ENCODE measurements at regions not wholly inside any gene's neighbourhood (a gene's known extent, or its start where the extent isn't known, plus 50 kb on each side); places are given as distances from the start of the nearest gene placed in this dataset.

DNA sequence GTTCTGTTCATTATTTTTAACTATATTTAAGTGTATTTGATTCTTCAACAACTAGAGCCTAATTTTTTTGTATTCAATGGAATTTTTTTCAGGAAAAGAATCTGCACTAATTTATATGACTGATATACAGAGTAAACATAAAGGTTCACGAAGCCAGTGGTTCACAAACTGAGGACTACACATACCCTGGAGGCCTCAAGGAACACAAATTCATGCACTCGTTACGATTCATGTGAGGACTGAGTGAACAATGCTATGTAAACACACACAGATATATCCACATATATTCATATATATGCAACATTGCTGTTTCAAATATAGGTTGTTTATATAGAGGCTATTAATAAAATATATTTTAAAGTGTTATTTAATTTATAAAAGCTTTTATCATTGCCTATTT lies 137.8 kb downstream of the PHLDA1 start:
- no peaks in the 10 kb centered on the region for H3K36me3 Mint-ChIP-seq
- CTCF ChIA-PET, result no interaction called here
- no peaks in the 10 kb centered on the region for H3K4me1 Mint-ChIP-seq
- intact Hi-C loops (cut with micrococcal nuclease), result no loop called here
- H3K4me3 Mint-ChIP-seq, result no peak overlapping the region
- H3K36me3 ChIP-seq (ENCODE audit: control insufficient read depth in 2 of 3, insufficient read depth in 3 of 3, low read length in 3 of 3), result no peaks in the 10 kb centered on the region
- no peak overlapping the region for H3K27ac Mint-ChIP-seq
- ATAC-seq, result no peak
- DNase-seq, result no peak
- H3K4me3 ChIP-seq (ENCODE audit: low read length), result no peak overlapping the region
- POLR2A ChIA-PET, result no interaction called here
- H3K27ac ChIP-seq (ENCODE audit: low read depth, low read length), result no peak overlapping the region
- H3K27me3 ChIP-seq (ENCODE audit: control insufficient read depth in 2 of 2, insufficient read depth in 2 of 2, low read length in 2 of 2), result no peaks in the 10 kb centered on the region
- peaks cover 5 to 31% (median 11%) of the 10 kb centered on the region in 5 donors for H3K27me3 Mint-ChIP-seq
- no peaks in the 10 kb centered on the region for H3K4me1 ChIP-seq (ENCODE audit: control insufficient read depth in 2 of 2, insufficient read depth in 2 of 2, low read length in 2 of 2)
- no peaks in the 10 kb centered on the region for H3K9me3 ChIP-seq (ENCODE audit: control insufficient read depth in 2 of 3, low read length in 3 of 3)
- peaks cover 0 to 1% (median 0%) of the 10 kb centered on the region in 11 donors for H3K9me3 Mint-ChIP-seq

DNA sequence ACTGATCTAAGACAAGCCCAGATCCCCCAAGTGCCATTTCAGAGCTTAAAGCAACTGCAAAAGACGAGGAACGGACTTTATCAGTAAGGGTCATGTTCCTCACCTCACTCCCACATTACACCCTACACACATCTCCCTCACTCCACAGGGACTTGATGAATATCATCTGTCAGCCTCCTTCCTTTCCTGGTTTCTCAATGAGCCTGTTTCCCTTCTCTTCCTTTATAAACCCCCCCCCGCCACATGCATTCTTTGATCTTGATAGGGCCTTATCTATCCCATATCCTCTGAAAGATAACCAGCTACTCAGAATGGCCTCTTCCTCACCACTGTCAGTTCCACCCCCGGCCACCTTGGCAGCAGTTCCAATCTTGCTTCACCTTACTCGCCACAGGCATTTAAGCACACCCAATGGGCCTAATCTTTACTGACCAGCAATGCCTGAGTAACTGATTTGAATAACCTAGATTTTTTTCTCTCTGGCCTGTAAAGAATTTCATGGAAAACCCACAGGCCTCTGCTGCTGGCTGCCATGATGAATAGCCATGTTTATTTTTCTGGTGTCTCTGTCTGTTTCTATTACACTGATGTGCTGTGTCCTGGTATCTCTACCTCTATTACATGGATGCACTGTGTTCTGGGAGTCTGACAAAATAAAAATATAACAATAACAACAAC lies 138.7 kb downstream of the PHLDA1 start:
- Mint-ChIP-seq H3K27ac (no peak overlapping the region), H3K4me1 (no peaks in the 10 kb centered on the region), H3K9me3 (peaks cover 0 to under 1% (median 0%) of the 10 kb centered on the region in 11 donors), H3K4me3 (no peak overlapping the region), H3K27me3 (peaks cover 5 to 36% (median 15%) of the 10 kb centered on the region in 5 donors), H3K36me3 (no peaks in the 10 kb centered on the region)
- no peak overlapping the region for H3K4me3 ChIP-seq (ENCODE audit: low read length)
- no peaks in the 10 kb centered on the region for H3K27me3 ChIP-seq (ENCODE audit: control insufficient read depth in 2 of 2, insufficient read depth in 2 of 2, low read length in 2 of 2)
- ATAC-seq, result no peak
- H3K27ac ChIP-seq (ENCODE audit: low read depth, low read length), result no peak overlapping the region
- H3K36me3 ChIP-seq (ENCODE audit: control insufficient read depth in 2 of 3, insufficient read depth in 3 of 3, low read length in 3 of 3), result no peaks in the 10 kb centered on the region
- DNase-seq, result no peak
- H3K4me1 ChIP-seq (ENCODE audit: control insufficient read depth in 2 of 2, insufficient read depth in 2 of 2, low read length in 2 of 2), result no peaks in the 10 kb centered on the region
- ChIA-PET POLR2A (no interaction called here), CTCF (no interaction called here)
- H3K9me3 ChIP-seq (ENCODE audit: control insufficient read depth in 2 of 3, low read length in 3 of 3), result no peaks in the 10 kb centered on the region
- intact Hi-C loops (cut with micrococcal nuclease), result no loop called here

DNA sequence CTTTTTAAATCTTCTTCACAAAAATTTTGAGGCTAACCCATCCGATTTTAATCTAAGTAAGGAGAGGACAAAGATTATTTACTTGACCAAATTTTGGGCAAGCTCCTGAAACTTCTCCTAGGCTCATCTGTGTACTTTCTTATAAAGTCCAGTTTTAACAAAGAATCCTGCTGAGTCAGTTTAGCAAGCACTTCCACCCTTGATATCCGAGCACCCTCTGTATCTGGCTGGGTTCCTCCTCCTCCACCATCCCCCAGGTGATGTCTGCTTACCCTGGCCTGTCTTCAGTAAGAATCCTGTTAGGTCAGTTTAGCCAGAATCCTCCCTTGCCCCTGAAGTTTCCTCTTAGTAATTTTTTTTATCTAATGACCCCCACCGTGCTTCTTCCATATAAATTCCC lies 140.5 kb downstream of the PHLDA1 start:
- H3K27me3 ChIP-seq (ENCODE audit: control insufficient read depth in 2 of 2, insufficient read depth in 2 of 2, low read length in 2 of 2), result no peaks in the 10 kb centered on the region
- Mint-ChIP-seq H3K9me3 (no peaks in the 10 kb centered on the region), H3K36me3 (no peaks in the 10 kb centered on the region), H3K4me3 (no peak overlapping the region), H3K4me1 (no peaks in the 10 kb centered on the region), H3K27me3 (peaks cover 4 to 40% (median 20%) of the 10 kb centered on the region in 5 donors), H3K27ac (no peak overlapping the region)
- no peak overlapping the region for H3K27ac ChIP-seq (ENCODE audit: low read depth, low read length)
- intact Hi-C loops (cut with micrococcal nuclease), result no loop called here
- ChIA-PET POLR2A (no interaction called here), CTCF (interaction anchor here (0.5 kb wide), 1 partner anchor 251 kb away, joined by 4 read pairs; no protein-coding TSS in a partner anchor)
- H3K4me3 ChIP-seq (ENCODE audit: low read length), result no peak overlapping the region
- no peaks in the 10 kb centered on the region for H3K9me3 ChIP-seq (ENCODE audit: control insufficient read depth in 2 of 3, low read length in 3 of 3)
- ATAC-seq (no peak), DNase-seq (no peak)
- H3K4me1 ChIP-seq (ENCODE audit: control insufficient read depth in 2 of 2, insufficient read depth in 2 of 2, low read length in 2 of 2), result no peaks in the 10 kb centered on the region
- no peaks in the 10 kb centered on the region for H3K36me3 ChIP-seq (ENCODE audit: control insufficient read depth in 2 of 3, insufficient read depth in 3 of 3, low read length in 3 of 3)

DNA sequence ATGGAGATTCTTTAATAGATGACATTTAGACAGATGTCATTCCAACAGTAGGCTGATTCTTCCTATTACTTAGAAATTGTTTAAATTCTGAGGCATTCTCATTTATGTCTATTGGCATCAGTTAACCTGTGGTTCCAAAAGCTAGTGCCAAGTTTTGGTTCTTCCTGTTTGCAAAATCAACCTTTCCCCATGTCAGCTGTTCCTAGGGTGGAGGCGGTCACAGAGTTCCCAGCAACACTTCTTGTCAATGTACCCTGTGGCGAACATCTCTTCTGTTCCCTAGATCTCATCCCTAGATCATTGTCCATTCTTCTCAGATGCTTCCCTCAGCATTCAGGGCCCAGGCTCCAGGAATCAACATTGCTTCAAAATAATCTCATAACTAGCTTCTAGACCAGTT lies 140.9 kb downstream of the PHLDA1 start:
- H3K4me1 Mint-ChIP-seq, result no peaks in the 10 kb centered on the region
- POLR2A ChIA-PET, result no interaction called here
- Histone ChIP-seq H3K9me3 (ENCODE audit: control insufficient read depth in 2 of 3, low read length in 3 of 3) (no peaks in the 10 kb centered on the region), H3K27me3 (ENCODE audit: control insufficient read depth in 2 of 2, insufficient read depth in 2 of 2, low read length in 2 of 2) (no peaks in the 10 kb centered on the region), H3K27ac (ENCODE audit: low read depth, low read length) (no peak overlapping the region), H3K4me1 (ENCODE audit: control insufficient read depth in 2 of 2, insufficient read depth in 2 of 2, low read length in 2 of 2) (no peaks in the 10 kb centered on the region), H3K4me3 (ENCODE audit: low read length) (no peak overlapping the region), H3K36me3 (ENCODE audit: control insufficient read depth in 2 of 3, insufficient read depth in 3 of 3, low read length in 3 of 3) (no peaks in the 10 kb centered on the region)
- ATAC-seq (no peak), DNase-seq (no peak)
- no peaks in the 10 kb centered on the region for H3K36me3 Mint-ChIP-seq
- CTCF ChIA-PET, result interaction anchor here (0.5 kb wide), 1 partner anchor 251 kb away, joined by 4 read pairs; no protein-coding TSS in a partner anchor
- no peaks in the 10 kb centered on the region for H3K9me3 Mint-ChIP-seq
- no peak overlapping the region for H3K4me3 Mint-ChIP-seq
- H3K27me3 Mint-ChIP-seq, result peaks cover 4 to 41% (median 20%) of the 10 kb centered on the region in 5 donors
- intact Hi-C loops (cut with micrococcal nuclease), result no loop called here
- no peak overlapping the region for H3K27ac Mint-ChIP-seq

DNA sequence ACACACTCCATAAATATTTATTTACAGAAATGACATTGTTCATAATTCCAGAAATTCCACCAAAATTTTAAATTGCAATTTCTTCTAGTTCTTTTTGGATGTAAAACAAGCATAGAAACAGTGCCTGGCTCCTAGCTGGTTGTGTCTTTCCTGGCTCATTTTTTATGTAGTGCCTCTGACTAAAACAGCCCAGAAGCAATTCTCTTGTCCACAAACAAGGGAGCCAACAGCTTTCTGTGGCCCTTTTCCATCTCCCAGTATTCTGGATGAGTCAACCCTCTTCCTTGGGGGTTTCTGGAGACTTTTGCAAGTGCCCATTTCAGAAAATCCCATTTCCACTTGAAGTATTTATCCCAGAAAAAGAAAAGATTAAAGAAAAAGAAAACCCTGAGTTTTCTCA lies 141.4 kb downstream of the PHLDA1 start:
- Histone ChIP-seq H3K27me3 (ENCODE audit: control insufficient read depth in 2 of 2, insufficient read depth in 2 of 2, low read length in 2 of 2) (no peaks in the 10 kb centered on the region), H3K27ac (ENCODE audit: low read depth, low read length) (no peak overlapping the region), H3K36me3 (ENCODE audit: control insufficient read depth in 2 of 3, insufficient read depth in 3 of 3, low read length in 3 of 3) (no peaks in the 10 kb centered on the region), H3K9me3 (ENCODE audit: control insufficient read depth in 2 of 3, low read length in 3 of 3) (no peaks in the 10 kb centered on the region), H3K4me1 (ENCODE audit: control insufficient read depth in 2 of 2, insufficient read depth in 2 of 2, low read length in 2 of 2) (no peaks in the 10 kb centered on the region), H3K4me3 (ENCODE audit: low read length) (no peak overlapping the region)
- ChIA-PET POLR2A (no interaction called here), CTCF (no interaction called here)
- ATAC-seq (no peak), DNase-seq (no peak)
- Mint-ChIP-seq H3K27ac (no peak overlapping the region), H3K27me3 (peaks cover 4 to 41% (median 17%) of the 10 kb centered on the region in 5 donors), H3K36me3 (no peaks in the 10 kb centered on the region), H3K4me3 (no peak overlapping the region), H3K9me3 (no peaks in the 10 kb centered on the region), H3K4me1 (no peaks in the 10 kb centered on the region)
- intact Hi-C loops (cut with micrococcal nuclease), result no loop called here

DNA sequence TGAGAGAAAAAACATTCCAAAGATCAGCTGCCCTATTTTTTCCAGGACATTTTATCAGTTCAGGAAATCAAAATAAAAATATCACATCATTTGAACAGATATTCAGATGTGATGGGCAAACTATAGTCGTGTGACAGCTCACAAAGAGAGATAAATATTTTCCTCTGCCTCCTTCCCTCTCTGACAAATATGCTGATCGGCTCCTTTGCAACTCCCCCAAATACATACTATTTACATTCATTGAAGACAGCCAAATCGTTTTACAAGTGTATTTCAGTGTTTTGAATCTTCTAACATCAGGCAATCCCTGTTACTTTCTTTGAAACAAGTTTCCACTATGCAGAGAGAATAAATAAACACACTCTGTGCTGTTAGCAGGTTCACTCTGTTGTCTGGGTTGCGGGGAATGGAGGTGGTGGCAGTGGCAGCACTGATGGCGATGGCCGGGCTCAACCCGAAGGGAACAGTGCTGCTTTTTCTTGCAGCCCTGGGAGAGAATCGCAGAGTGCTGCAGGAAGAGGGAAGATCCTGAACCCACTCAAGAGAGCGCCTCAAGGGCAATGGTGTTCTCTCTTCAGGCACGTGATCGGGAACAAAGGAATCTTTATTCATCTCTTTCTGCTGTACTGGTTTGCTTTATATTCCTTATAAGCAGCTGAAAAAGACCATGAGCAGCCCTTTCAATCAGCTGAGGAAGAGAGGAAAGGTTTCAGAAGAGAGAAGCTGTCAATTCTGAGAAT lies 142.5 kb downstream of the PHLDA1 start:
- no peak for DNase-seq
- no peak for ATAC-seq
- Mint-ChIP-seq H3K9me3 (peaks cover 0 to under 1% (median 0%) of the 10 kb centered on the region in 11 donors), H3K27ac (no peak overlapping the region), H3K4me1 (peaks cover 0 to 2% (median 0%) of the 10 kb centered on the region in 7 donors), H3K4me3 (no peak overlapping the region), H3K27me3 (peaks cover 4 to 50% (median 19%) of the 10 kb centered on the region in 5 donors), H3K36me3 (no peaks in the 10 kb centered on the region)
- Histone ChIP-seq H3K27ac (ENCODE audit: low read depth, low read length) (no peak overlapping the region), H3K9me3 (ENCODE audit: control insufficient read depth in 2 of 3, low read length in 3 of 3) (no peaks in the 10 kb centered on the region), H3K4me1 (ENCODE audit: control insufficient read depth in 2 of 2, insufficient read depth in 2 of 2, low read length in 2 of 2) (no peaks in the 10 kb centered on the region), H3K36me3 (ENCODE audit: control insufficient read depth in 2 of 3, insufficient read depth in 3 of 3, low read length in 3 of 3) (no peaks in the 10 kb centered on the region), H3K4me3 (ENCODE audit: low read length) (no peak overlapping the region), H3K27me3 (ENCODE audit: control insufficient read depth in 2 of 2, insufficient read depth in 2 of 2, low read length in 2 of 2) (no peaks in the 10 kb centered on the region)
- ChIA-PET CTCF (no interaction called here), POLR2A (no interaction called here)
- intact Hi-C loops (cut with micrococcal nuclease), result no loop called here

DNA sequence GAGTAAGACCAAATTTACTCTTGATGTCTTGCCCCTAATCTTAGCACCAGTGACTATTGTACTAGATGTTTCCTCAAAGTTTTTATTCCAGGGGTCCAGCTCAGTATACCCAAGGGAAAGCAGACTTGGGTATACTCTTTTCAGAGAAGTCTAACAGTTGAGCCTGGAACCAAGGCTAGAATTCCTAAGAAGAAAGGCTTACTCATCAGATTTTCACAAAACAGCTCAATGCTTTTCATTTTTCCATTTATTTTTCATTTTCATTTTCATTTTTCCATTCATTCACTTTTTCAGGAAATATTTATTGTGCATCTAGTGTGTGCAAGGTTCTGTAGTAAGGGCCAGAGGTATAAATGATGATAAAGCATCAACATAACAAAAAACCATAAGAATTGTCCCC lies 143.2 kb downstream of the PHLDA1 start:
- H3K27me3 Mint-ChIP-seq, result peaks cover 8 to 57% (median 23%) of the 10 kb centered on the region in 5 donors
- H3K27ac Mint-ChIP-seq, result no peak overlapping the region
- CTCF ChIA-PET, result no interaction called here
- intact Hi-C loops (cut with micrococcal nuclease), result no loop called here
- POLR2A ChIA-PET, result no interaction called here
- H3K9me3 ChIP-seq (ENCODE audit: control insufficient read depth in 2 of 3, low read length in 3 of 3), result no peaks in the 10 kb centered on the region
- H3K27me3 ChIP-seq (ENCODE audit: control insufficient read depth in 2 of 2, insufficient read depth in 2 of 2, low read length in 2 of 2), result no peaks in the 10 kb centered on the region
- no peaks in the 10 kb centered on the region for H3K4me1 ChIP-seq (ENCODE audit: control insufficient read depth in 2 of 2, insufficient read depth in 2 of 2, low read length in 2 of 2)
- DNase-seq (no peak), ATAC-seq (no peak)
- no peak overlapping the region for H3K27ac ChIP-seq (ENCODE audit: low read depth, low read length)
- H3K9me3 Mint-ChIP-seq, result peaks cover 0 to 2% (median 0%) of the 10 kb centered on the region in 11 donors
- peaks cover 0 to 2% (median 0%) of the 10 kb centered on the region in 7 donors for H3K4me1 Mint-ChIP-seq
- no peaks in the 10 kb centered on the region for H3K36me3 ChIP-seq (ENCODE audit: control insufficient read depth in 2 of 3, insufficient read depth in 3 of 3, low read length in 3 of 3)
- H3K4me3 Mint-ChIP-seq, result no peak overlapping the region
- no peak overlapping the region for H3K4me3 ChIP-seq (ENCODE audit: low read length)
- no peaks in the 10 kb centered on the region for H3K36me3 Mint-ChIP-seq

Data from naive thymus-derived CD4-positive, alpha-beta T cell (primary cell).